PFSK-1 (cell line): ENCODE measurements at regions not wholly inside any gene's neighbourhood (a gene's known extent, or its start where the extent isn't known, plus 50 kb on each side); places are given as distances from the start of the nearest gene placed in this dataset.

Source experiments
- POLR2AphosphoS5 ChIP-seq: IDR thresholded peaks from 2 replicates; pipeline ENCODE4 v1.6.1; 2012; ENCODE audit warnings: low read depth, mild to moderate bottlenecking, control low read depth, low read length, moderate library complexity
- SIN3A ChIP-seq: IDR thresholded peaks from 2 replicates; pipeline ENCODE4 v1.6.1; 2012; ENCODE audit warnings: mild to moderate bottlenecking, low read length, moderate library complexity, borderline replicate concordance; ENCODE audit not compliant: insufficient read depth
- TAF1 ChIP-seq: IDR thresholded peaks from 2 replicates; pipeline ENCODE4 v1.6.1; 2012; ENCODE audit warnings: low read length, control low read depth, borderline replicate concordance; ENCODE audit not compliant: insufficient read depth
- TF ChIP-seq, protein P1 (sequence below), 2 experiments: IDR thresholded peaks; 2 replicates each; pipeline versions ENCODE4 v1.6.1 to v1.8.0; 2011 to 2012; ENCODE audit warnings: low read depth in 2 of 2, low read length in 2 of 2, control low read depth in 1 of 2, inconsistent platforms in 1 of 2, mild to moderate bottlenecking in 1 of 2, moderate library complexity in 1 of 2; ENCODE audit not compliant: insufficient read depth in 1 of 2

DNA sequence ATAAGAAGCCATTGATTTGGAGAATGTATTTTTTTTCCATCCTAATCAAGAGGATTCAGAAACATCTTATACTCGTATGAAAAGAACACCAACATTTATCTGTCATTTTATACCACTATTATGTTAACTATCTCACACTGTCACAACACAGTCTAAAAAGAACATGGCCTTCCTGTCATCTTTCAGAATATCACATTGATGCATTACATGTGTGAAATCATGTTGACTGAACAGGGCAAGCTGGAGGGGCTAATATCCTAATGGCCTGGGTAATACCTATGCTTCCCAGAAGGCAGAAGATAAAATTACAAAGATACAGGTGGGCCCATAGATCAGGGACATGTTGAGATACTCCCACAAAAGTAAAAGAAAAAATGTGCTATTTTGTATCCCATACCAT, 611.7 kb downstream of the STIM2 start:
- TF ChIP-seq, protein P1, sequence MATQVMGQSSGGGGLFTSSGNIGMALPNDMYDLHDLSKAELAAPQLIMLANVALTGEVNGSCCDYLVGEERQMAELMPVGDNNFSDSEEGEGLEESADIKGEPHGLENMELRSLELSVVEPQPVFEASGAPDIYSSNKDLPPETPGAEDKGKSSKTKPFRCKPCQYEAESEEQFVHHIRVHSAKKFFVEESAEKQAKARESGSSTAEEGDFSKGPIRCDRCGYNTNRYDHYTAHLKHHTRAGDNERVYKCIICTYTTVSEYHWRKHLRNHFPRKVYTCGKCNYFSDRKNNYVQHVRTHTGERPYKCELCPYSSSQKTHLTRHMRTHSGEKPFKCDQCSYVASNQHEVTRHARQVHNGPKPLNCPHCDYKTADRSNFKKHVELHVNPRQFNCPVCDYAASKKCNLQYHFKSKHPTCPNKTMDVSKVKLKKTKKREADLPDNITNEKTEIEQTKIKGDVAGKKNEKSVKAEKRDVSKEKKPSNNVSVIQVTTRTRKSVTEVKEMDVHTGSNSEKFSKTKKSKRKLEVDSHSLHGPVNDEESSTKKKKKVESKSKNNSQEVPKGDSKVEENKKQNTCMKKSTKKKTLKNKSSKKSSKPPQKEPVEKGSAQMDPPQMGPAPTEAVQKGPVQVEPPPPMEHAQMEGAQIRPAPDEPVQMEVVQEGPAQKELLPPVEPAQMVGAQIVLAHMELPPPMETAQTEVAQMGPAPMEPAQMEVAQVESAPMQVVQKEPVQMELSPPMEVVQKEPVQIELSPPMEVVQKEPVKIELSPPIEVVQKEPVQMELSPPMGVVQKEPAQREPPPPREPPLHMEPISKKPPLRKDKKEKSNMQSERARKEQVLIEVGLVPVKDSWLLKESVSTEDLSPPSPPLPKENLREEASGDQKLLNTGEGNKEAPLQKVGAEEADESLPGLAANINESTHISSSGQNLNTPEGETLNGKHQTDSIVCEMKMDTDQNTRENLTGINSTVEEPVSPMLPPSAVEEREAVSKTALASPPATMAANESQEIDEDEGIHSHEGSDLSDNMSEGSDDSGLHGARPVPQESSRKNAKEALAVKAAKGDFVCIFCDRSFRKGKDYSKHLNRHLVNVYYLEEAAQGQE (IDR thresholded peaks at IDR 0.05; ENCODE audit: insufficient read depth in 1 of 2, low read depth in 2 of 2, low read length in 2 of 2): no peak
- TF ChIP-seq TAF1 (no peak), SIN3A (no peak), POLR2AphosphoS5 (no peak)
